IMR-90 (cell line): ENCODE measurements at regions not wholly inside any gene's neighbourhood (a gene's known extent, or its start where the extent isn't known, plus 50 kb on each side); places are given as distances from the start of the nearest gene placed in this dataset.

ENCODE experiments used
- ATAC-seq: fragments of 200-7000 bp; cut with Tn5 transposase; 2 replicates; pipeline ENCODE4 v1.9.1; 2020; ENCODE audit warnings: low read depth, mild to moderate bottlenecking, moderate library complexity
- BruUV-seq: library from RNA; stranded (reverse); fragments of 400-500 nt; replicated peaks from 2 replicates; lab custom pipeline; 2021; lab: Mats Ljungman, UMichigan
- CTCF ChIA-PET: fragments of 300-600 bp; formaldehyde crosslinking; extraction: SDS; loops from one replicate; lab custom pipeline; 2021; ENCODE audit warnings: antibody characterized with exemption; lab: Yijun Ruan, JAX
- POLR2A ChIA-PET: fragments of 300-600 bp; sonication (Branson Sonifier 250); formaldehyde crosslinking; loops from one replicate; lab custom pipeline; 2022; ENCODE audit warnings: antibody characterized with exemption; ENCODE audit not compliant: unreplicated experiment; lab: Charles Lee
- DNase-seq: peaks from one replicate; pipeline ENCODE4 v3.0.0; 2013
- H2AFZ ChIP-seq: replicated peaks from 2 replicates; pipeline ENCODE3; 2013; ENCODE audit warnings: low read length, mild to moderate bottlenecking; ENCODE audit not compliant: poor library complexity
- H2AK5ac ChIP-seq: 2 replicates; pipeline ENCODE4 v1.6.1; 2013; ENCODE audit warnings: low read depth, low read length, inconsistent platforms
- H2AK9ac ChIP-seq: replicated peaks from 2 replicates; pipeline ENCODE3; 2013; ENCODE audit warnings: mild to moderate bottlenecking, low read depth, low read length, moderate library complexity; ENCODE audit not compliant: poor library complexity
- H2BK120ac ChIP-seq: 2 replicates; pipeline ENCODE4 v1.6.1; 2013; ENCODE audit warnings: low read depth, low read length, inconsistent platforms
- H2BK15ac ChIP-seq: 3 replicates; pipeline ENCODE4 v1.6.1; 2013; ENCODE audit warnings: low read depth, low read length, inconsistent platforms
- H2BK20ac ChIP-seq: 2 replicates; pipeline ENCODE4 v1.6.1; 2013; ENCODE audit warnings: low read depth, mild to moderate bottlenecking, inconsistent platforms, low read length, moderate library complexity
- H2BK5ac ChIP-seq: 2 replicates; pipeline ENCODE4 v1.6.1; 2013; ENCODE audit warnings: mild to moderate bottlenecking, low read depth, low read length, inconsistent platforms; ENCODE audit not compliant: poor library complexity, severe bottlenecking
- H3K14ac ChIP-seq: replicated peaks from 2 replicates; pipeline ENCODE4 v1.6.1; 2013; ENCODE audit warnings: low read depth, low read length, inconsistent platforms
- H3K18ac ChIP-seq: 2 replicates; pipeline ENCODE4 v1.6.1; 2013; ENCODE audit warnings: low read depth, low read length, control low read depth
- H3K23ac ChIP-seq: 2 replicates; pipeline ENCODE4 v1.6.1; 2013; ENCODE audit warnings: low read depth, low read length, inconsistent platforms
- H3K27ac ChIP-seq: 2 replicates; pipeline ENCODE4 v1.5.1; 2013; ENCODE audit warnings: mild to moderate bottlenecking, control low read depth, low read length; ENCODE audit not compliant: insufficient read depth
- H3K27me3 ChIP-seq: 2 replicates; pipeline ENCODE4 v1.6.1; 2013; ENCODE audit warnings: low read length; ENCODE audit not compliant: control insufficient read depth, insufficient read depth
- H3K36me3 ChIP-seq: 2 replicates; pipeline ENCODE4 v1.6.1; 2013; ENCODE audit warnings: low read length, mixed read lengths; ENCODE audit not compliant: control insufficient read depth, insufficient read depth
- H3K4ac ChIP-seq: 2 replicates; pipeline ENCODE4 v1.6.1; 2013; ENCODE audit warnings: low read depth, low read length, inconsistent platforms
- H3K4me1 ChIP-seq: 2 replicates; pipeline ENCODE4 v1.6.1; 2013; ENCODE audit warnings: low read length, mixed read lengths; ENCODE audit not compliant: control insufficient read depth, insufficient read depth
- H3K4me2 ChIP-seq: 2 replicates; pipeline ENCODE4 v1.6.1; 2013; ENCODE audit warnings: low read depth, mild to moderate bottlenecking, control low read depth, low read length, moderate library complexity
- H3K4me3 ChIP-seq: 2 replicates; pipeline ENCODE4 v1.5.1; 2013; ENCODE audit warnings: low read depth, mild to moderate bottlenecking, control low read depth, low read length, moderate library complexity; ENCODE audit not compliant: insufficient read depth
- H3K56ac ChIP-seq: 2 replicates; pipeline ENCODE4 v1.6.1; 2013; ENCODE audit warnings: low read length, inconsistent platforms; ENCODE audit not compliant: insufficient read depth; ENCODE audit errors: extremely low read depth
- H3K79me1 ChIP-seq, 2 experiments: 2 replicates each; pipeline ENCODE4 v1.6.1; 2013; ENCODE audit warnings: low read length in 2 of 2, inconsistent platforms in 1 of 2, low read depth in 1 of 2
- H3K9ac ChIP-seq: 2 replicates; pipeline ENCODE4 v1.6.1; 2013; ENCODE audit warnings: low read depth, low read length, control low read depth
- H3K9me1 ChIP-seq: 2 replicates; pipeline ENCODE4 v1.6.1; 2013; ENCODE audit warnings: low read length, inconsistent platforms; ENCODE audit not compliant: insufficient read depth
- H3K9me3 ChIP-seq: 2 replicates; pipeline ENCODE4 v1.6.1; 2013; ENCODE audit warnings: low read length; ENCODE audit not compliant: control insufficient read depth, insufficient read depth
- H4K20me1 ChIP-seq: 2 replicates; pipeline ENCODE4 v1.6.1; 2013; ENCODE audit warnings: low read length, inconsistent platforms; ENCODE audit not compliant: insufficient read depth
- H4K5ac ChIP-seq: 2 replicates; pipeline ENCODE4 v1.6.1; 2013; ENCODE audit warnings: mild to moderate bottlenecking, low read depth, low read length, control low read depth
- H4K8ac ChIP-seq, 2 experiments: 2 replicates each; pipeline ENCODE4 v1.6.1; 2013; ENCODE audit warnings: low read depth in 2 of 2, low read length in 2 of 2, control low read depth in 1 of 2, inconsistent platforms in 1 of 2
- H4K91ac ChIP-seq: 2 replicates; pipeline ENCODE4 v1.6.1; 2013; ENCODE audit warnings: low read depth, low read length, inconsistent platforms; ENCODE audit not compliant: insufficient read depth
- BHLHE40 ChIP-seq: fragments of 150-350 bp; IDR thresholded peaks from 2 replicates; pipeline ENCODE4 v1.6.1; 2016; ENCODE audit warnings: mild to moderate bottlenecking, low read depth, low read length
- CEBPB ChIP-seq: IDR thresholded peaks from 2 replicates; pipeline ENCODE4 v1.6.1; 2012; ENCODE audit warnings: low read depth, low read length, improper control_type of control experiment
- CHD1 ChIP-seq: IDR thresholded peaks from 2 replicates; pipeline ENCODE4 v1.6.1; 2012; ENCODE audit warnings: low read depth, low read length, improper control_type of control experiment
- CTCF ChIP-seq: conservative IDR thresholded peaks from 2 replicates; pipeline ENCODE4 v1.5.1; 2012; ENCODE audit warnings: mild to moderate bottlenecking, low read depth, low read length, improper control_type of control experiment
- ELK1 ChIP-seq: fragments of 150-350 bp; IDR thresholded peaks from 2 replicates; pipeline ENCODE4 v1.6.1; 2016; ENCODE audit warnings: low read depth, mild to moderate bottlenecking, low read length, moderate library complexity, borderline replicate concordance
- FOS ChIP-seq: fragments of 150-350 bp; IDR thresholded peaks from 2 replicates; pipeline ENCODE4 v1.6.1; 2016; ENCODE audit warnings: low read depth, low read length
- MAFK ChIP-seq: IDR thresholded peaks from 2 replicates; pipeline ENCODE4 v1.6.1; 2012; ENCODE audit warnings: low read depth, low read length, improper control_type of control experiment
- MAZ ChIP-seq: IDR thresholded peaks from 2 replicates; pipeline ENCODE4 v1.6.1; 2012; ENCODE audit warnings: low read depth, mild to moderate bottlenecking, low read length, improper control_type of control experiment, moderate library complexity, borderline replicate concordance
- MXI1 ChIP-seq: IDR thresholded peaks from 2 replicates; pipeline ENCODE4 v1.6.1; 2012; ENCODE audit warnings: low read depth, mild to moderate bottlenecking, low read length, moderate library complexity, borderline replicate concordance
- NFE2L2 ChIP-seq: fragments of 150-350 bp; IDR thresholded peaks from 2 replicates; pipeline ENCODE4 v1.6.1; 2016; ENCODE audit warnings: low read depth, mild to moderate bottlenecking, low read length
- POLR2A ChIP-seq: IDR thresholded peaks from 2 replicates; pipeline ENCODE4 v1.6.1; 2012; ENCODE audit warnings: mild to moderate bottlenecking, low read depth, low read length
- RAD21 ChIP-seq: IDR thresholded peaks from 2 replicates; pipeline ENCODE4 v1.6.1; 2012; ENCODE audit warnings: low read length, improper control_type of control experiment
- RCOR1 ChIP-seq: IDR thresholded peaks from 2 replicates; pipeline ENCODE4 v1.6.1; 2012; ENCODE audit warnings: mild to moderate bottlenecking, low read length, improper control_type of control experiment; ENCODE audit not compliant: insufficient replicate concordance
- RFX5 ChIP-seq: IDR thresholded peaks from 2 replicates; pipeline ENCODE4 v1.8.0; 2012; ENCODE audit warnings: low read depth, mild to moderate bottlenecking, low read length, moderate library complexity
- SMC3 ChIP-seq: fragments of 150-350 bp; IDR thresholded peaks from 2 replicates; pipeline ENCODE4 v1.6.1; 2016; ENCODE audit warnings: low read depth, mild to moderate bottlenecking, antibody characterized with exemption, low read length, moderate library complexity
- WGBS, 2 experiments: methylation state at CpG; one replicate each; pipeline versions ENCODE4 v1.1.5 to v1.1.7; 2013; ENCODE audit warnings: missing lambda C conversion rate in 2 of 2; ENCODE audit not compliant: insufficient read length in 1 of 2; ENCODE audit errors: extremely low coverage in 2 of 2; 5-methylcytosine and 5-hydroxymethylcytosine counted together
- dilution Hi-C: fragments of 300-500 bp; cut with HindIII; formaldehyde crosslinking; loops from one replicate; pipeline ENCODE4 v1.14.3; 2018; ENCODE audit warnings: low sequenced_read_pairs; ENCODE audit not compliant: unreplicated experiment
- in situ Hi-C: fragments of 300-500 bp; cut with MboI; formaldehyde crosslinking; loops from 3 replicates; pipeline ENCODE4 v1.14.3; 2019; ENCODE audit warnings: low sequenced_read_pairs, inconsistent platforms, mixed read lengths
- intact Hi-C: fragments of 100-400 bp; cut with micrococcal nuclease; formaldehyde crosslinking; loops from 2 replicates; pipeline ENCODE4 v1.10.0; 2022
- TF ChIP-seq, protein P1 (sequence below): fragments of 150-350 bp; IDR thresholded peaks from 2 replicates; pipeline ENCODE4 v1.6.1; 2017; ENCODE audit warnings: mild to moderate bottlenecking, antibody characterized with exemption, low read length, low read depth

DNA sequence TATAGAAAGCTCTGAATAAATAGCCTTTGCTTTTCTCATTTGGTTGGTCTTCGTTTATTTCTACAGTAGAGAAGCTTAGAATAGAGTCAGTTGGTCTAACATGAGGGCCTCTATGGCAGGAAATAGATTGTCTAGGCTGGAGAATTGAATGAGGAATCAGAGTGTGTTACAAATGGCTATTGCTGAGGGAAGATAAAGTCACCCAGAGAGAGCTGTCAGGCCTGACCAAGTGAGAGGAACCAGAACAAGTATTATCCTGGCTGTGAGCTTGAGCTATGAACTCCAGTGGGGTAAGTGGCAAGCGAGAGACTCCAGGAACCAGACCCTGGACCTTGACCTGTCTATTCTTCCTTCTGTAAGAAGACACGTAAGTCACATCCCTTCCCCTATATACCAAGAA is 353.1 kb downstream of the CD83 start:
- Histone ChIP-seq H4K5ac (no peak overlapping the region), H2AK5ac (no peak overlapping the region), H3K56ac (no peak overlapping the region), H2BK5ac (no peak overlapping the region), H3K9me3 (no peaks in the 10 kb centered on the region; the same call in 1 of the 2 replicates), H3K4me2 (no peak overlapping the region), H3K4me1 (peaks cover 8% of the 10 kb centered on the region), H3K23ac (no peak overlapping the region), H3K14ac (no peak overlapping the region; the same call in 1 of the 2 replicates), H4K8ac (no peak overlapping the region), H4K20me1 (no peaks in the 10 kb centered on the region), H3K27ac (no peak overlapping the region), H3K4me3 (no peak overlapping the region), H3K18ac (no peak overlapping the region), H3K79me1 (no peaks in the 10 kb centered on the region), H2AFZ (no peak overlapping the region), H2BK20ac (no peak overlapping the region), H2BK120ac (no peak overlapping the region), H2BK15ac (no peak overlapping the region; the same call in 2 of the 3 replicates), H3K4ac (no peak overlapping the region), H2AK9ac (no peak overlapping the region), H3K9ac (no peak overlapping the region), H3K27me3 (no peaks in the 10 kb centered on the region), H3K9me1 (peaks cover 6% of the 10 kb centered on the region; the same call in 1 of the 2 replicates), H3K36me3 (no peaks in the 10 kb centered on the region), H4K91ac (no peak overlapping the region)
- WGBS, 2 experiments: no CpG with 5 or more reads among the region's 3 CpGs
- dilution Hi-C loops (no loop called here), intact Hi-C loops (loop anchor here (10.0 kb wide), 1 partner anchor 194 kb away; no protein-coding TSS in a partner anchor), in situ Hi-C loops (no loop called here)
- TF ChIP-seq CEBPB (no peak), MXI1 (no peak), CTCF (no peak), BHLHE40 (no peak), RFX5 (no peak), ELK1 (no peak), SMC3 (no peak), RCOR1 (no peak), MAZ (no peak), NFE2L2 (no peak), CHD1 (no peak), FOS (no peak), RAD21 (no peak), MAFK (no peak), POLR2A (no peak)
- TF ChIP-seq, protein P1, sequence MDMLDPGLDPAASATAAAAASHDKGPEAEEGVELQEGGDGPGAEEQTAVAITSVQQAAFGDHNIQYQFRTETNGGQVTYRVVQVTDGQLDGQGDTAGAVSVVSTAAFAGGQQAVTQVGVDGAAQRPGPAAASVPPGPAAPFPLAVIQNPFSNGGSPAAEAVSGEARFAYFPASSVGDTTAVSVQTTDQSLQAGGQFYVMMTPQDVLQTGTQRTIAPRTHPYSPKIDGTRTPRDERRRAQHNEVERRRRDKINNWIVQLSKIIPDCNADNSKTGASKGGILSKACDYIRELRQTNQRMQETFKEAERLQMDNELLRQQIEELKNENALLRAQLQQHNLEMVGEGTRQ: no peak
- POLR2A ChIA-PET: no interaction called here
- DNase-seq: no peak
- no peak for ATAC-seq
- no TSS peak for BruUV-seq
- CTCF ChIA-PET: no interaction called here
